MM.1S (cell line): ENCODE measurements at regions not wholly inside any gene's neighbourhood (a gene's known extent, or its start where the extent isn't known, plus 50 kb on each side); places are given as distances from the start of the nearest gene placed in this dataset.

ENCODE experiments used
- DNase-seq: peaks from one replicate; pipeline ENCODE4 v3.0.0-alpha.2; 2015
- H2AFZ ChIP-seq: fragments of 300-600 bp; sonication (generic); 2 replicates; pipeline ENCODE4 v1.6.0; 2016; ENCODE audit warnings: antibody characterized with exemption, low read length
- H3F3A ChIP-seq: fragments of 300-600 bp; sonication (generic); 2 replicates; pipeline ENCODE4 v1.6.1; 2016; ENCODE audit warnings: mild to moderate bottlenecking, antibody characterized with exemption, low read length, moderate library complexity, mixed read lengths; ENCODE audit not compliant: insufficient read depth
- H3K27ac ChIP-seq: fragments of 300-600 bp; sonication (generic); 2 replicates; pipeline ENCODE4 v1.5.1; 2016; ENCODE audit warnings: mild to moderate bottlenecking, low read length
- H3K27me3 ChIP-seq: fragments of 300-600 bp; sonication (generic); replicated peaks from 2 replicates; pipeline ENCODE4 v1.6.0; 2016; ENCODE audit warnings: low read length; ENCODE audit not compliant: insufficient read depth
- H3K36me3 ChIP-seq: fragments of 300-600 bp; sonication (generic); replicated peaks from 2 replicates; pipeline ENCODE4 v1.6.1; 2016; ENCODE audit warnings: mild to moderate bottlenecking, low read length, mixed read lengths; ENCODE audit not compliant: insufficient read depth
- H3K4me1 ChIP-seq: fragments of 300-600 bp; sonication (generic); 2 replicates; pipeline ENCODE4 v1.6.1; 2016; ENCODE audit warnings: low read length, mixed read lengths
- H3K4me2 ChIP-seq: fragments of 300-600 bp; sonication (generic); 2 replicates; pipeline ENCODE4 v1.6.0; 2016; ENCODE audit warnings: low read depth, low read length
- H3K4me3 ChIP-seq: fragments of 300-600 bp; sonication (generic); 2 replicates; pipeline ENCODE4 v1.5.1; 2016; ENCODE audit warnings: low read length, mixed read lengths
- H3K79me2 ChIP-seq: fragments of 300-600 bp; sonication (generic); 2 replicates; pipeline ENCODE4 v1.6.1; 2016; ENCODE audit warnings: mixed run types, low read length, mixed read lengths
- H3K9ac ChIP-seq: fragments of 300-600 bp; sonication (generic); 2 replicates; pipeline ENCODE4 v1.6.1; 2016; ENCODE audit warnings: low read length, mixed read lengths
- H3K9me2 ChIP-seq: fragments of 300-600 bp; sonication (generic); replicated peaks from 2 replicates; pipeline ENCODE4 v1.6.1; 2016; ENCODE audit warnings: mild to moderate bottlenecking, low read length, mixed read lengths; ENCODE audit not compliant: insufficient read depth
- H3K9me3 ChIP-seq: fragments of 300-600 bp; sonication (generic); replicated peaks from 2 replicates; pipeline ENCODE4 v1.6.1; 2016; ENCODE audit warnings: mild to moderate bottlenecking, low read length, mixed read lengths; ENCODE audit not compliant: insufficient read depth
- H4K20me1 ChIP-seq: fragments of 300-600 bp; sonication (generic); 2 replicates; pipeline ENCODE4 v1.6.1; 2016; ENCODE audit warnings: mild to moderate bottlenecking, low read length, moderate library complexity, mixed read lengths; ENCODE audit not compliant: insufficient read depth
- EZH2 ChIP-seq: fragments of 300-600 bp; sonication (generic); optimal IDR thresholded peaks from 2 replicates; pipeline ENCODE3; 2017; ENCODE audit warnings: low read depth, mild to moderate bottlenecking, antibody characterized with exemption, low read length, mixed read lengths
- EZH2phosphoT487 ChIP-seq: fragments of 300-600 bp; sonication (generic); IDR thresholded peaks from 2 replicates; pipeline ENCODE4 v1.6.1; 2018; ENCODE audit warnings: antibody characterized with exemption, low read length
- TF ChIP-seq, protein P1 (sequence below): fragments of 300-600 bp; sonication (generic); IDR thresholded peaks from 2 replicates; pipeline ENCODE4 v1.5.1; 2016; ENCODE audit warnings: antibody characterized with exemption, low read length, mixed read lengths

DNA sequence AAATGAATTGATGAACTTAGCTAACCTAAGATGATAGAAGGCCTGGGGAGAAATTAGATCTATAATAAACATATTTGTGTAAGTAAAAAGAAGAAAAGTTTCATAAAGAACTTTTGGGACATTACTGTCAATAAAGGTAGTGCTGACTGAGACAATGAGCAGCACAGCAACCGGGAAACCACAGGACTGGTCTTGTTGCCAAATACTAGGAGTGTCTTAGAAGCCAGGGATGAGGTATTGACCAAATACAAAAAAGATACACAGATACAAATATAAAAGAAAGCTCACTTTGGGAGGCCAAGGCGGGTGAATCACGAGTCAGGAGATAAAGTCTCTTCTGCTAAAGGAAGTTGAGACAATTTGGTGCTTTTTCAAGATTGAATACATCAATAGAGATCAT lies 362.4 kb upstream of the ZNF385D start:
- no peak for DNase-seq
- no peaks in the 10 kb centered on the region for H3K79me2 ChIP-seq
- H3K4me2 ChIP-seq: no peak overlapping the region
- no peaks in the 10 kb centered on the region for H3K36me3 ChIP-seq
- no peaks in the 10 kb centered on the region for H4K20me1 ChIP-seq
- TF ChIP-seq EZH2 (no peak), EZH2phosphoT487 (no peak)
- TF ChIP-seq, protein P1, sequence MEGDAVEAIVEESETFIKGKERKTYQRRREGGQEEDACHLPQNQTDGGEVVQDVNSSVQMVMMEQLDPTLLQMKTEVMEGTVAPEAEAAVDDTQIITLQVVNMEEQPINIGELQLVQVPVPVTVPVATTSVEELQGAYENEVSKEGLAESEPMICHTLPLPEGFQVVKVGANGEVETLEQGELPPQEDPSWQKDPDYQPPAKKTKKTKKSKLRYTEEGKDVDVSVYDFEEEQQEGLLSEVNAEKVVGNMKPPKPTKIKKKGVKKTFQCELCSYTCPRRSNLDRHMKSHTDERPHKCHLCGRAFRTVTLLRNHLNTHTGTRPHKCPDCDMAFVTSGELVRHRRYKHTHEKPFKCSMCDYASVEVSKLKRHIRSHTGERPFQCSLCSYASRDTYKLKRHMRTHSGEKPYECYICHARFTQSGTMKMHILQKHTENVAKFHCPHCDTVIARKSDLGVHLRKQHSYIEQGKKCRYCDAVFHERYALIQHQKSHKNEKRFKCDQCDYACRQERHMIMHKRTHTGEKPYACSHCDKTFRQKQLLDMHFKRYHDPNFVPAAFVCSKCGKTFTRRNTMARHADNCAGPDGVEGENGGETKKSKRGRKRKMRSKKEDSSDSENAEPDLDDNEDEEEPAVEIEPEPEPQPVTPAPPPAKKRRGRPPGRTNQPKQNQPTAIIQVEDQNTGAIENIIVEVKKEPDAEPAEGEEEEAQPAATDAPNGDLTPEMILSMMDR: no peak
- no peaks in the 10 kb centered on the region for H3K9me2 ChIP-seq
- H3K9ac ChIP-seq: no peak overlapping the region
- H3F3A ChIP-seq: no peaks in the 10 kb centered on the region
- no peaks in the 10 kb centered on the region for H3K9me3 ChIP-seq
- H3K4me3 ChIP-seq: no peak overlapping the region
- no peak overlapping the region for H2AFZ ChIP-seq
- H3K27ac ChIP-seq: no peak overlapping the region
- H3K27me3 ChIP-seq: no peaks in the 10 kb centered on the region
- H3K4me1 ChIP-seq: no peaks in the 10 kb centered on the region

DNA sequence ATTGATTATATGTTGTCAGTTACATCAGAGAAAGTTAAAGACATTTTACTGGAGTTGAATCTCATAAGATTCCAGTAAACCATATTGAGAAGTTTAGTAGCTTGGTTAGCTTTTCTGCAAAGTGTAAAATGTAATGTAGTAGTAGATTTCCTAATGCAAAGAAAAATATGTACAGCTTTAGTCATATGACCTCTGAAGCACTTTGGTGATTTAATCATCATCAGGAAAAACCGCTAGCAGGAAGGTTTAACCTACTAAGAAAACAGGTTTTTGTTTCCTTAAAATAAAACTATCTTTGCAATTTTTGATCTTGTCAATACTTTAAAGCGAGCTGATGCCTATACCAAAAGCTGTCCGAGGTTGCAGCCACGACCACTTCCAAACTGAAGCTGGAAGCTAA lies 364.6 kb upstream of the ZNF385D start:
- Histone ChIP-seq H4K20me1 (no peaks in the 10 kb centered on the region), H2AFZ (no peak overlapping the region), H3K9me3 (no peaks in the 10 kb centered on the region), H3K4me2 (no peak overlapping the region), H3K9ac (no peak overlapping the region), H3K79me2 (no peaks in the 10 kb centered on the region), H3K4me1 (no peaks in the 10 kb centered on the region), H3K27ac (no peak overlapping the region), H3K27me3 (no peaks in the 10 kb centered on the region), H3K36me3 (no peaks in the 10 kb centered on the region), H3K9me2 (no peaks in the 10 kb centered on the region), H3K4me3 (no peak overlapping the region), H3F3A (no peaks in the 10 kb centered on the region)
- DNase-seq: no peak
- TF ChIP-seq EZH2 (no peak), EZH2phosphoT487 (no peak)
- TF ChIP-seq, protein P1: no peak

DNA sequence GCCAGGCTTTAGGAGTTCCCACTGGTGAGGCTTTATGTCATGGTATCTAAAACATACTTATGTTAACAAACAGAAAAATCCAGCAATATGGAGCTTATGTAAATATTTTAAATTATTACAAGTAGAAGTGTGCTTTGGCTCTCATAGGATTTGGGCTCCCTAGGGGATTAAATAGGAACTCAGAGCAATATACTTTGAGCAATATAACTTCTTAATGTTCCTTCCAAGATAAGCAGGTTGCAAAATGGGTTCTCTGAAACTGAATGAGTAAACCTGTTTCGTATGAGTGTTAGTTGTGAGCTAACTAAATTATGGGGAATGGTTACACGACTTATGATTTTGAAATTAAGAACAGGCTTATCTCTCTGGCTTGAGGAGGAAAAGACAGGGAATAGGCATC lies 366.1 kb upstream of the ZNF385D start:
- Histone ChIP-seq H3K9ac (no peak overlapping the region), H3K27ac (no peak overlapping the region), H3K9me2 (no peaks in the 10 kb centered on the region), H3K4me3 (no peak overlapping the region), H3K79me2 (no peaks in the 10 kb centered on the region), H2AFZ (no peak overlapping the region), H3K4me2 (no peak overlapping the region), H4K20me1 (no peaks in the 10 kb centered on the region), H3K4me1 (no peaks in the 10 kb centered on the region), H3K9me3 (no peaks in the 10 kb centered on the region), H3F3A (no peaks in the 10 kb centered on the region), H3K27me3 (no peaks in the 10 kb centered on the region), H3K36me3 (no peaks in the 10 kb centered on the region)
- TF ChIP-seq EZH2 (no peak), EZH2phosphoT487 (no peak)
- TF ChIP-seq, protein P1: no peak
- DNase-seq: no peak
